Endothelial cell of umbilical vein (primary cell): ENCODE measurements at regions not wholly inside any gene's neighbourhood (a gene's known extent, or its start where the extent isn't known, plus 50 kb on each side); places are given as distances from the start of the nearest gene placed in this dataset.

Source experiments
- POLR2A ChIP-seq: IDR thresholded peaks from 2 replicates; pipeline ENCODE4 v1.6.1; 2012; ENCODE audit warnings: low read depth, mild to moderate bottlenecking, control low read depth, low read length
- TF ChIP-seq, protein P1 (sequence below), 2 donors: IDR thresholded peaks; 1 replicate in 1 of 2; 2 replicates in 1 of 2; pipeline ENCODE4 v1.5.1; 2011; ENCODE audit warnings: low read length in 2 of 2, mild to moderate bottlenecking in 2 of 2, moderate library complexity in 2 of 2, control low read depth in 1 of 2, inconsistent platforms in 1 of 2, low read depth in 1 of 2; ENCODE audit not compliant: insufficient read depth in 1 of 2; ENCODE audit errors: extremely low read depth in 1 of 2

DNA sequence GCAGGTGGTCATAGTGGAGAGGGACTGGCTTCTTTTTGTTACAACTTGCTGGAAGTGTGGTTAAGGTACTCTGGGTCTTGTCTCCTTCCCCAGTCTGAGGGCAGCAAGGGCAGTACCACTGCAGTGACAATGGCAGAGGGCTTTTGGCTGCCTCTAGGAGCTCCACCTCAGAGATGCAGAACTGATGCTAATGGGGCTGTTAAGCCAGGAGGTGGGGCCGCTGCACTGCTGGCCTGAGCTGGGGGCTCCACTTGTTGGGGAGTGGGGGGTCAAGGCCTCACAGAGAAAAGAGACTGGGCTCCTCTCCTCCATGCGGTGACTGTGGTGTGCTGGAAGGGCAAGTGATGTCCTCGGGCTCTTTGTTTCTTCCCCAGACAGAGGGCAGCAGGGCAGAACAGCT lies 135.7 kb downstream of the DSEL start:
- TF ChIP-seq, protein P1, sequence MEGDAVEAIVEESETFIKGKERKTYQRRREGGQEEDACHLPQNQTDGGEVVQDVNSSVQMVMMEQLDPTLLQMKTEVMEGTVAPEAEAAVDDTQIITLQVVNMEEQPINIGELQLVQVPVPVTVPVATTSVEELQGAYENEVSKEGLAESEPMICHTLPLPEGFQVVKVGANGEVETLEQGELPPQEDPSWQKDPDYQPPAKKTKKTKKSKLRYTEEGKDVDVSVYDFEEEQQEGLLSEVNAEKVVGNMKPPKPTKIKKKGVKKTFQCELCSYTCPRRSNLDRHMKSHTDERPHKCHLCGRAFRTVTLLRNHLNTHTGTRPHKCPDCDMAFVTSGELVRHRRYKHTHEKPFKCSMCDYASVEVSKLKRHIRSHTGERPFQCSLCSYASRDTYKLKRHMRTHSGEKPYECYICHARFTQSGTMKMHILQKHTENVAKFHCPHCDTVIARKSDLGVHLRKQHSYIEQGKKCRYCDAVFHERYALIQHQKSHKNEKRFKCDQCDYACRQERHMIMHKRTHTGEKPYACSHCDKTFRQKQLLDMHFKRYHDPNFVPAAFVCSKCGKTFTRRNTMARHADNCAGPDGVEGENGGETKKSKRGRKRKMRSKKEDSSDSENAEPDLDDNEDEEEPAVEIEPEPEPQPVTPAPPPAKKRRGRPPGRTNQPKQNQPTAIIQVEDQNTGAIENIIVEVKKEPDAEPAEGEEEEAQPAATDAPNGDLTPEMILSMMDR (IDR thresholded peaks at IDR 0.05; ENCODE audit: extremely low read depth in 1 of 2, insufficient read depth in 1 of 2, low read depth in 1 of 2, low read length in 2 of 2): no peak
- no peak for TF ChIP-seq POLR2A
